Nephron progenitor cell (in vitro differentiated cells): ENCODE measurements at regions not wholly inside any gene's neighbourhood (a gene's known extent, or its start where the extent isn't known, plus 50 kb on each side); places are given as distances from the start of the nearest gene placed in this dataset.

Experiments
- DNase-seq: peaks from one replicate; pipeline ENCODE4 v3.0.0; 2021
- H3K27ac Mint-ChIP-seq: 2 replicates; pipeline ENCODE4 v1.8.0; 2021; ENCODE audit warnings: mild to moderate bottlenecking, moderate library complexity, mixed read lengths
- H3K27me3 Mint-ChIP-seq: 2 replicates; pipeline ENCODE4 v1.8.0; 2021; ENCODE audit warnings: mild to moderate bottlenecking, low read depth, mixed read lengths; ENCODE audit not compliant: poor library complexity
- H3K36me3 Mint-ChIP-seq: 2 replicates; pipeline ENCODE4 v1.8.0; 2021; ENCODE audit warnings: low read depth, mixed read lengths
- H3K4me1 Mint-ChIP-seq: 2 replicates; pipeline ENCODE4 v1.8.0; 2021; ENCODE audit warnings: mixed read lengths
- H3K4me3 Mint-ChIP-seq: 2 replicates; pipeline ENCODE4 v1.8.0; 2021; ENCODE audit warnings: mild to moderate bottlenecking, moderate library complexity, mixed read lengths
- H3K9me3 Mint-ChIP-seq: 2 replicates; pipeline ENCODE4 v1.8.0; 2021; ENCODE audit warnings: mild to moderate bottlenecking, moderate library complexity, mixed read lengths
- TF ChIP-seq, protein P1 (sequence below): fragments of 200-600 bp; sonication (generic); IDR thresholded peaks from 2 replicates; pipeline ENCODE4 v1.5.0; 2021; ENCODE audit warnings: antibody characterized with exemption

- H3K36me3 Mint-ChIP-seq: no peaks in the 10 kb centered on the region
- H3K27me3 Mint-ChIP-seq: peaks cover 28% of the 10 kb centered on the region
- TF ChIP-seq, protein P1, sequence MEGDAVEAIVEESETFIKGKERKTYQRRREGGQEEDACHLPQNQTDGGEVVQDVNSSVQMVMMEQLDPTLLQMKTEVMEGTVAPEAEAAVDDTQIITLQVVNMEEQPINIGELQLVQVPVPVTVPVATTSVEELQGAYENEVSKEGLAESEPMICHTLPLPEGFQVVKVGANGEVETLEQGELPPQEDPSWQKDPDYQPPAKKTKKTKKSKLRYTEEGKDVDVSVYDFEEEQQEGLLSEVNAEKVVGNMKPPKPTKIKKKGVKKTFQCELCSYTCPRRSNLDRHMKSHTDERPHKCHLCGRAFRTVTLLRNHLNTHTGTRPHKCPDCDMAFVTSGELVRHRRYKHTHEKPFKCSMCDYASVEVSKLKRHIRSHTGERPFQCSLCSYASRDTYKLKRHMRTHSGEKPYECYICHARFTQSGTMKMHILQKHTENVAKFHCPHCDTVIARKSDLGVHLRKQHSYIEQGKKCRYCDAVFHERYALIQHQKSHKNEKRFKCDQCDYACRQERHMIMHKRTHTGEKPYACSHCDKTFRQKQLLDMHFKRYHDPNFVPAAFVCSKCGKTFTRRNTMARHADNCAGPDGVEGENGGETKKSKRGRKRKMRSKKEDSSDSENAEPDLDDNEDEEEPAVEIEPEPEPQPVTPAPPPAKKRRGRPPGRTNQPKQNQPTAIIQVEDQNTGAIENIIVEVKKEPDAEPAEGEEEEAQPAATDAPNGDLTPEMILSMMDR: no peak
- no peak for DNase-seq
- peaks cover 22% of the 10 kb centered on the region for H3K4me1 Mint-ChIP-seq
- peaks cover 30% of the 10 kb centered on the region for H3K9me3 Mint-ChIP-seq
- no peak overlapping the region for H3K27ac Mint-ChIP-seq
- H3K4me3 Mint-ChIP-seq: no peak overlapping the region
Observed at GRCh38 chr5:6859023-6859422, 145.8 kb downstream of the TENT4A start.

DNA sequence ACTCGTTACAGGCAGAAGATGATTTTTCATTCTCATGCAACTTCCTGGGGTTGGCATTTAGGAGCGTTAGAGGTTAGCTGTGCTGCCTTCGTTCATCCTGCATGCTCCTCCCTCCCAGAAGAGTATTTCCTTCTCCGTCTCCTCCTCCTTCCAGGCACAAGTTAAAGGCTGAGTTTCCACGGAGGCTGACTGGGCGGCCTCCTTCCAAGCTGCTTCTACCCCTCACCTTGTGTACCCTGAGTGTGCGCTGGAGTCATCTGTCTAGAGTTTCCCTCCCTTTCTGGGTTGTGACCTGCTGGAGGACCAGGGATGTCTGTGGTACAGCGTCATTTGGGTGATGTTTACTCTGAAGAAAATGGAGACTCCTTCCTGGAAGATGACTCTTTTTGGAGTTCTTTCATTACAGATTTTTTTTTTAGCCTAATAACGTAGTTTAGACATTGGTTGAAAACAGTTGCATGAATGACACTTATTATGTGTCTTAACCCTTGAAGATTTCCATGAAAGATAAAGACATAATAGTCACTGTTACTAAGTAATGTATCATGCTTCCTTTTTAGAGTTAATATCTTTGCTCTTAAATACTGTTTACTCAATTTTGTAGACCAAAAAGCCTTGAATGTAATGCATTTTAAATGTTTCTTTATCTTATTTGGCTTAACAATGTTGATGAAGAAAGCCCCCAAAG, 146.9 kb downstream of the TENT4A start:
- Mint-ChIP-seq H3K27ac (no peak overlapping the region), H3K4me1 (peaks cover 22% of the 10 kb centered on the region), H3K4me3 (no peak overlapping the region), H3K9me3 (peaks cover 35% of the 10 kb centered on the region), H3K36me3 (no peaks in the 10 kb centered on the region), H3K27me3 (peaks cover 28% of the 10 kb centered on the region)
- TF ChIP-seq, protein P1: no peak
- no peak for DNase-seq

DNA sequence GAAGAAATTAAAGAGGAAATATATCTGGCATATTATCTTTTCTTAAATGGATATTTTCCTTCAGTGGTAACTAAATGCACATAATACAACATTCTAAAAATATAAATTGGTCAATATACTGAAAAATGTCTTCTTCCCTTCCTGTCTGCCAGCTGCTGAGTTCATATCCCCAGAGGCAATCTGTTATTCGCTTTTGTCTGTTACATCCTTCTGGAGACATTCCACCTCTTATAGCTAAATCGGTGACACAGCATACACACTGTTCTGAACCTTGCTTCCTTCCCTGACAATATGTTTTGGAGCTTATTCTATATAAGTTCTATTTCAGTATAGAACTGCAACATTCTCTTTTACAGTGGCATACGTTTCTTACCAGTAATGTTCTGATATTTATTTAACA, 147.8 kb downstream of the TENT4A start:
- no peak for DNase-seq
- Mint-ChIP-seq H3K27me3 (peaks cover 27% of the 10 kb centered on the region), H3K4me3 (no peak overlapping the region), H3K36me3 (no peaks in the 10 kb centered on the region), H3K9me3 (peaks cover 35% of the 10 kb centered on the region), H3K4me1 (peaks cover 22% of the 10 kb centered on the region), H3K27ac (no peak overlapping the region)
- TF ChIP-seq, protein P1: no peak

- no peak overlapping the region for H3K27ac Mint-ChIP-seq
- peaks cover 17% of the 10 kb centered on the region for H3K4me1 Mint-ChIP-seq
- peaks cover 23% of the 10 kb centered on the region for H3K27me3 Mint-ChIP-seq
- H3K9me3 Mint-ChIP-seq: peaks cover 29% of the 10 kb centered on the region
- TF ChIP-seq, protein P1: no peak
- DNase-seq: no peak
- H3K36me3 Mint-ChIP-seq: no peaks in the 10 kb centered on the region
- H3K4me3 Mint-ChIP-seq: no peak overlapping the region
Observed at GRCh38 chr5:6861667-6862066, 148.4 kb downstream of the TENT4A start.

DNA sequence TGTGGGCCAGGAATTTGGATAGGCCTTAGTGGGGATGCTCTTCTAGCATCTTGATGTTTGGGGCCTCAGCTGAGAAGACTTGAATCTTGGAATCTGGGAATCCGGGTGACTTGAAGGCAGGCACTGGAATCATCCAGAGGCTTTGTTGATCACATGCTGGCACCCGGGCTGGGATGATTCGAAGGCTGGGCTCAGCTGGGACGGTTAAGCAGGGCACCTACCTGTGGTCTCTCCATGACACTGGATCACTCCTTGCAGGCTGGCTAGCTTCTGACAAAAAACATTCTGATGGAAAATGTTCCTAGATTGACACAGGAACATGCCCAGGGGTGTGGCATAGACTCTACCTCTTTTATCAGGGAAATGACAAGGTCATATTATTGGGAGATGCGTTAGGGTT, 149.1 kb downstream of the TENT4A start:
- TF ChIP-seq, protein P1: no peak
- H3K9me3 Mint-ChIP-seq: peaks cover 28% of the 10 kb centered on the region
- peaks cover 23% of the 10 kb centered on the region for H3K27me3 Mint-ChIP-seq
- H3K4me1 Mint-ChIP-seq: peaks cover 15% of the 10 kb centered on the region
- no peak overlapping the region for H3K4me3 Mint-ChIP-seq
- no peaks in the 10 kb centered on the region for H3K36me3 Mint-ChIP-seq
- no peak overlapping the region for H3K27ac Mint-ChIP-seq
- DNase-seq: no peak

DNA sequence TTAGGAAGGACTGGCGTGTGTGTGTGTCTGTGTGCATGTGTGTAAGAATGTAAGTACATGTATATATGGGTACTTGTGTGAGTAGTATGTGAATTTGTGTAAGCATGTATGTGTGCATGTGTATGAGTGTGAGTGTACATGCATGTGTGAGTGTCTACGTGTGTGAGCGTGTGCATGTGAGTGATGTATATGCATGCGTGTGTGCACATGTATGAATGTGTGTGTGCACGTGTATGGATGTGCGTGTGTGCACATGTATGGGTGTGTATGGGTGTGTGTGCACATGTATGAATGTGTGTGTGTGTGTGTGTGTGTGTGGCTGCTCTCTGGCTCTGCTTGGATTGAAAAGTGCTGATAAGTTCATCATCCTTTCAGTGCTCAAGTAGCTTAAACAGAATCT, 154.5 kb downstream of the TENT4A start:
- peaks cover 5% of the 10 kb centered on the region for H3K4me1 Mint-ChIP-seq
- no peak overlapping the region for H3K4me3 Mint-ChIP-seq
- H3K27ac Mint-ChIP-seq: peak overlapping the region; percentile 34
- TF ChIP-seq, protein P1: no peak
- H3K9me3 Mint-ChIP-seq: peaks cover 16% of the 10 kb centered on the region
- H3K27me3 Mint-ChIP-seq: peaks cover 14% of the 10 kb centered on the region
- H3K36me3 Mint-ChIP-seq: no peaks in the 10 kb centered on the region
- no peak for DNase-seq
